AG08396 (cell line): ENCODE measurements at regions not wholly inside any gene's neighbourhood (a gene's known extent, or its start where the extent isn't known, plus 50 kb on each side); places are given as distances from the start of the nearest gene placed in this dataset.

Experiments used
- DNase-seq: peaks from one replicate; pipeline ENCODE4 v3.0.0; 2012; ENCODE audit warnings: low spot score, mixed read lengths

- no peak for DNase-seq
These were observed 140.1 kb downstream of the ZDHHC20 start for GRCh38 chr13:21318891-21319532.

- DNase-seq = no peak
These were observed 139.0 kb downstream of the ZDHHC20 start for GRCh38 chr13:21319869-21320641.

DNA sequence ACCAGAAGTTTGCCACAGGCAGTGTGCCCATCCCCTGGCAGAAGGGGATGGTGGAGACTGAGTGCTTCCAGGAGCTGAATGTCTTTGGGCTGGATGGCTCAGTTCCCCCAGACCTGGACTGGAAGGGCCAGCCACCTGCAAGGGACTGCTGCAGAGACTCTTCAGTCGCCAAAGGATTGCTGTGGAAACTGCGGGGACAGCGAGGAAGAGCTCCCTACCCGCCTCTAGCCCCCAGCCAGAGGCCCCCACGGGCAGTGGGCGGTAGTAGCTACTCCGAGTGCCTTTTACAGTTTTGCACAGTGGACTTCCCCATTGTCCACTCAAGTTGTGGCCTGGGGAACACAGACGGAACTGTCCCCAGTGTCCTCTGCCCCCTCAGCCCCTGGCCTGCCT lies 138.5 kb downstream of the ZDHHC20 start:
- DNase-seq = no peak

DNA sequence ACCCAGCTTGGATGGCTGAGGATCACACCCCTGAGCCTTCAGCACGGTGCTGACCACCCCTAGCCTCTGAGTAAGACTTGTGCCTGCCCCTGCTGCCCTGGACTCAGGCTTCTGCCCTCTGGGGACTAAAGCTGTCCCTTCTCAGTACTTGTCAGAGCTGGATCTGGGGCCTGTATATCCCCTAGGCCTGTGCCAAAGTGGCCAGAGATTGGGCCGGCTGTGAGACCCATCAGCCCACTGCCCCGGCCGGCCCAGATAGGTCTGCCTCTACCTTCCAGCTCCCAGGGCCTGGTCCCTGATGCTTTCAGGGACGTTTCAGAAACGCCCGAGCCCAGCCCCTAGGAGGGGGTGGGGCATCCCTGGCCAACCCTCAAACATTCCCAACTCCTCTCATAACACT lies 137.8 kb downstream of the ZDHHC20 start:
- DNase-seq = no peak

- no peak for DNase-seq
These were observed 136.7 kb downstream of the ZDHHC20 start for GRCh38 chr13:21322327-21322965.
